OCI-M1 (cell line): ENCODE measurements at regions not wholly inside any gene's neighbourhood (a gene's known extent, or its start where the extent isn't known, plus 50 kb on each side); places are given as distances from the start of the nearest gene placed in this dataset.
"Not testable (repeated sequence)": the region's sequence is repeated elsewhere in the genome, so short reads cannot be mapped to it uniquely, and the experiment has no call there.

Experiments
- DNase-seq: peaks from one replicate; lab custom pipeline; 2025; lab: John Stamatoyannopoulos, UW

GRCh38 chr6:11407414-11407813 lies 130.1 kb upstream of the TMEM170B start:
- DNase-seq = no peak

GRCh38 chr6:11404838-11405237 lies 132.7 kb upstream of the TMEM170B start:
- no peak for DNase-seq

- DNase-seq = no peak
These were observed 133.5 kb upstream of the TMEM170B start for GRCh38 chr6:11404081-11404480.

GRCh38 chr6:11403035-11403601 lies 134.4 kb upstream of the TMEM170B start:
- DNase-seq = no peak

DNA sequence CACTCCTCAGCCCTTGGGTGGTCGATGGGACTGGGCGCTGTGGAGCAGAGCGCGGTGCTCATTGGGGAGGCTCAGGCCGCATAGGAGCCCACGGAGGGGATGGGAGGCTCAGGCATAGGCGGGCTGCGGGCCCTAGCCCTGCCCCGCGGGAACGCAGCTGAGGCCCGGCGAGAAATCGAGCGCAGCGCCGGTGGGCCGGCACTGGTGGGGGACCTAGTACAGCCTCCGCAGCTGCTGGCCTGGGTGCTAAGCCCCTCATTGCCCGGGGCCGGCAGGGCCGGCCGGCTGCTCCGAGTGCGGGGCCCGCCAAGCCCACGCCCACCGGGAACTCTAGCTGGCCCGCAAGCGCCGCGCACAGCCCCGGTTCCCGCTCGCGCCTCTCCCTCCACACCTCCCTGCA lies 135.0 kb upstream of the TMEM170B start:
- not testable (repeated sequence) for DNase-seq

DNA sequence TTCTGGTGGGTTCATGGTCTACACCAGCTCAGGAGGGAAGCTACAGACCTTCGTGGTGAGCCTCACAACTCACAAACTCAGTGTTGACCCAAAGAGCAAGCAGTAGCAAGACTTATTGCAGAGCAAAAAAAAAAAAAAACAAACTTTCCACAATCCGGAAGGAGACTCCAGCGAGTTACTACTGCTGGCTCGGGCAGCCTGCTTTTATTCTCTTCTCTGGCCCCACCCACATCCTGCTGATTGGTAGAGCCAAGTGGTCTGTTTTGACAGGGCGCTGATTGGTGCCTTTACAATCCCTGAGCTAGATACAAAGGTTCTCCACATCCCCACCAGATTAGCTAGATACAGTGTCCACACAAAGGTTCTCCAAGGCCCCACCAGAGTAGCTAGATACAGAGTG lies 135.6 kb upstream of the TMEM170B start:
- DNase-seq = not testable (repeated sequence)

DNA sequence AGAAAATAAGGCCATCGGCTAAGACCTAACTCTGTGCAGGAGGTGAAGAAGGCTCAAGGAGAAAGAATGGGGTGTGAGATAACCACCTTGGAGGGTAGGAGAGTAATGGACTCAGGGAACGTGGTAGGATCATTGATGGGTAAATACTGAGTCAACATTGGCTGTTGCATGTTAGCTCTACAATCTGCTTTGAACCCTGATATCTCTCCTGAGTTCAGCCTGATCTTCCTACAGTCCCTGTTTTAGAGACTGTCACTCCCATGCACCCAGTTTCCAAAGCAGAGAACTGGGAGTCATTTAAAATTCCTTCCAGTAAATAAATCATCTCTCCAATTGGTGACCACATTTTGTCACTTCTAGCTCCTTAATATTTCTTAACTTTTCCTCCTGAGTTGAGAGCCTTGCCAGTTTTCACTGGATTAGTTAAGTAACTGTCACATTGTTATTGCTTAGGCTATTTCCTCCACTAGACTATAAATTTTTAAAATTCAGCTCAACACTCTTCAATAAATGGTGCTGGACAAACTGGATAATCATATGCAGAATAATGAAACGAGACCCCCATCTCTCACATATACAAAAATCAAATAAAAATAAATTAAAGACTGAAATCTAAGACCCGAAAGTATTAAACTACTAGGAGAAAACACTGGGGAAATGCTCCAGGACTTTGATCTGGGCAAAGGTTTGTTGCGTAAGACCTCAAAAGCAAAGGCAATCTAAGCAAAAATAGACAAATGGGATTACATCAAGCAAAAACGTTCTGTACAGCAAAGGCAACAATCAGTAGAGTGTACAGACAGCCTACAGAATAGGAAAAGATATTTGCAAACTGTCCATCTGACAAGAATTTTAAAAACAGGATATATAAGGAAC lies 138.9 kb upstream of the TMEM170B start:
- peak; percentile 41 for DNase-seq

GRCh38 chr6:11397622-11398450 lies 139.7 kb upstream of the TMEM170B start:
- DNase-seq = no peak

- DNase-seq = no peak
These were observed 140.7 kb upstream of the TMEM170B start for GRCh38 chr6:11396860-11397259.

GRCh38 chr6:11393713-11394627 lies 143.6 kb upstream of the TMEM170B start:
- DNase-seq = peak; percentile 60

- peak; percentile 95 for DNase-seq
These were observed 144.6 kb upstream of the TMEM170B start for GRCh38 chr6:11392778-11393507.

DNA sequence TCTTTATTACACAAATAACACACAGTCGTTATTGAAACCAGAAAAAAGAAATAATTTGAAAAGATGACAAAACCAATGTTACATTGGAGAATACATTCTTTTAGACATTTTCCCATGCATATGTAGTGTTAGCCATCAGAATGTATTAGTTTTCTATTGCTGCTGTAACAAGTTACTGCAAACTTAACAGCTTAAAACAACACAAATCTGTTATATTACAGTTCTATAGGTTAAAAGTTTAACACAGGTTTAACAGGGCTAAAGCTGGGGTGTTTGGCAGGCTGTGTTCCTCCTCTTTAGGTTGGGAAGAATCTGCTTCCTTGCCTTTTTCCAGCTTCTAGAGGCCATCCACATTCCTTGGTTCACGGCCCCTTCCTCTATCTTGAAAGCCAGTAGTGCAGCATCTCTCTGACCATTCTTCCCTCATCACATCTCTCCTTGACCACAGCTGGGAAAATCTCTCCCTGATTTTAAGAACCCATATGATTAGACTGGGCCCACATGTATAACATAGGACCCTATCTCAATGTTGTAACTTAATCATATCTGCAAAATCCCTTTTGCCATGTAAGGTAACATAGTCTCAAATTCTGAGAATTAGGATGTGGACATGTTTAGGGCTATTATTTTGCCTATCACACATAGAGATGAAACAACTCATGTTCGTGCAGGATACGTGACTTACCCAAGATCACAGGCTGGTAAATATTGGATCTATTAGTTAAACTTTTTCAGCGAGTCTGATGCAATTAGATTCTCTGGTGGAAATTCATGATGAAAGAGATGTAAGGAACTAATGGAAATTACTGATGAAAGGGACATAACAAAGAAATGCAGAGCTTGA lies 145.4 kb upstream of the TMEM170B start:
- DNase-seq = no peak

DNA sequence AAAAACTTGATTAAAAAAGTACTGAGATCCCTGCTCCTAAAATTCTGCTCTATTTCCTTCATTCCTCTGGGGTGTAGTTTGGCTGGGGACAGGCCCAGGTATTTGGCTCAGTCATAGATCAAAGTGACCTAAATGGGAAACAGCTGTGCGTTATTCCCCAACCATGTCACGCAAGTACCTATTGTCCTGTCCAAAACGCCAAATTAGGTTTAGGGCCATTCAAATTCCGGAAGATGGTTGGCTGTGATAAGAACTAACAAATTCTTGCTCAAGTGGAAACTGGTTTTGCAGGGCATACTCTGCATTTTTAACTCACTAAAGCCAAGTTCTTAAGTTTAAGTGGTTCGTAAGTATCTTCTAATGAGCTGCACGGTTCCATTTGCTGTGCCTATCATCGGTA lies 147.6 kb upstream of the TMEM170B start:
- no peak for DNase-seq

- DNase-seq = no peak
These were observed 148.3 kb upstream of the TMEM170B start for GRCh38 chr6:11388983-11389944.

DNA sequence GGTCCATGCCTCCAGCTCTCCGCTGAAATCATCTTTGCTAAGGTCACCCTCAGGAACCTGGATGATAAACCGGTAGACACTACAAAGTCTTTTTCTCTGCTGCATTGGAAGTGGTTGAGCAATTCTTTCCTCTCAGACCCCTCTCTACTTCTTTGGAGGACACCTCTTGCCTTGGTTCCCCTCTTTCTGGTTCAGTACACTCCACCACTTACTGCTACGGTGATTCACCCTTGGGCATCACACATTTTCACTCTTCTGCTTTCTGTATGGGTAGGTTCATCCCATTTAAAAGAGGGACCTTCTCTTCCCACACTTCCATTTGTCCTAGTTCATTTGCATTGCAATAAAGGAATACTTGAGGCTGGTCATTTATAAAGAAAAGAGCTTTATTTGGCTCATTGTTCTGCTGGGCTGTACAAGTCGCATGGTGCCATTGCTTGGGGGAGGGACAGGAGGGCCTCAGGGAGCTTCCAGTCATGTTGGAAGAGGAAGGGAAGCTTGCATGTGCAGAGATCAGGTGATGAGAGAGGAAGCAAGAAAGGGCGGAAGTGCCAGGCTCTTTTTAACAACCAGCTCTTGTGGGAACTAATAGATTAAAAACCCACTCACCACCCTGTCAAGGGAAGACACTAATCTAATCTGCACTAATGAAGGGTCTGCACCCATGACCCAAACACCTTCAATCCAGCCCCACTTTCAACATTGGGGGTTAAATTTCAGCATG lies 149.7 kb upstream of the TMEM170B start:
- DNase-seq = no peak

DNA sequence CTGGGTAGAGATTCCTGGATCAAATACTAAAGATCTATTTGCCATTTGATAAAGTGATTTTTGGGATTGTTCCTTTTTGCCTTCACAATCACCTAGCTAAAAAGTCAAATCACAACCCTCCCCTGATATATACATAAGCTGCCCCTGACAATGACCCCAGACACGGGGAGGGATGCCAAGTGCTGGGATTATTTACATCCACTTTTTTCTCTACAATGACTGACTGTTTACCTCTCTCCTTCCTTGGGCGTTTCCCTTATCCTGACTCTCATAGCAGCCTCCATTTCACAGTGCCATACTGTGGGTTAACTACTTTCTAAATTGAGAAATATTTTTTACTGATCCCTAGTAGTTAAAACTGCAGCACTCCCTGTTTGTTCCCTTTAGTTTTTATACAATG lies 150.8 kb upstream of the TMEM170B start:
- no peak for DNase-seq

DNA sequence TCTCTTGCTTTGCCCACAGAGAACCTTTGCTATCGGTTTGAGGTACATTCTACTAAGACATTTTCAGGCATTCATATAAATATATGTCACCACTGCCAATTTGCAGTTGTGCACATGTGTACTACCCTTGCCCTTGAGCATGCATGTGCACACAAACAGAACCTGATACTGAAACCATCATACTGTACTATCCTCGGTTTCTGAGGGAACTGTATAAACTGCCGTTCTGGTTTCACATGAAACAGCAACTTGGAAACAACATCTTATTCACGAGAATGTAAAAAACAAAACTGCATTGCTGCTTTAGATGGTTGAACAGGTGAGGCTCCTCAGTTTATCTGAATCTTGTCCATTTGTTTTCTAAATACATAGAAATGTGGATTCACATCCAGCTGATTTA lies 151.2 kb upstream of the TMEM170B start:
- DNase-seq = no peak
